Type B pancreatic cell (in vitro differentiated cells): ENCODE measurements at regions not wholly inside any gene's neighbourhood (a gene's known extent, or its start where the extent isn't known, plus 50 kb on each side); places are given as distances from the start of the nearest gene placed in this dataset.

ENCODE experiments used
- DNase-seq: peaks from one replicate; pipeline ENCODE4 v3.0.0; 2021; ENCODE audit warnings: mixed read lengths; ENCODE audit not compliant: unreplicated experiment; ENCODE audit errors: extremely low spot score
- H3K27ac Mint-ChIP-seq: 2 replicates; pipeline ENCODE4 v1.8.0; 2021; ENCODE audit warnings: mild to moderate bottlenecking, mixed read lengths
- H3K27me3 Mint-ChIP-seq: 2 replicates; pipeline ENCODE4 v1.8.0; 2021; ENCODE audit warnings: mixed read lengths
- H3K36me3 Mint-ChIP-seq: 2 replicates; pipeline ENCODE4 v1.8.0; 2021; ENCODE audit warnings: mixed read lengths
- H3K4me1 Mint-ChIP-seq: one replicate; pipeline ENCODE4 v1.8.0; 2021; ENCODE audit warnings: mixed read lengths; ENCODE audit not compliant: unreplicated experiment
- H3K4me3 Mint-ChIP-seq: 2 replicates; pipeline ENCODE4 v1.8.0; 2021; ENCODE audit warnings: mild to moderate bottlenecking, mixed read lengths
- H3K9me3 Mint-ChIP-seq: 2 replicates; pipeline ENCODE4 v1.8.0; 2021; ENCODE audit warnings: mixed read lengths
- TF ChIP-seq, protein P1 (sequence below): fragments of 200-600 bp; sonication (generic); conservative IDR thresholded peaks from 2 replicates; pipeline ENCODE4 v1.5.0; 2021; ENCODE audit warnings: antibody characterized with exemption, mild to moderate bottlenecking

DNA sequence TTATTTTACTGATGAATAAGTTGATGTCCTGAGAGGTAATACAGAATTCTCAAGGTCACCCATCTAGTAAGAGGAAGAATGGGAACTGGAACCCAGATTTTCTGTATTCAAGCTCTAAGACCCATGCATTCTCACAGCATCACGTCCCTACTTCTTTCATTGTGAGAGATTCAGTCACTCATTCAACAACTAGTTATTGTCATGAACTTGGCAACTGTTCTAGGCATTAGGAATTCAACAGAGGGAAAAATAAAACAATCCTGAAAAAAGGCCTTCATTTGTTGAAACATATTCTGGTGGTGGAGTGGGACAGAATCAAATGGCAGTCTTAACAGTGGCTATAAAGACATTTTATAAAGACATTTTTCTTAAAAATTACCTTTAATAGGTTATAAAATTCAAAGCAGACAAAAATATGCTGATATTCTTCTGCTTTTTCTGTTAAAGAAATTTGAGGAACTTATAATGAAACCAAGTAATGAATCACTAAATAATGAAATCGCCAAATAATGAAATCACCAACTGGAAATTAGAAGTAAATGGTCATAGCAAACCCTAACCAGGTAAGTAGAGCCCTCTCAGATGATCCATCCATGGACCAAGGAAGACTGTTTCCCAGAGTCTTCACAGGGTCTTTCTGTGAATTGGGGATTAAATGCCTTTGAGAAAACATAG lies 136.5 kb upstream of the DPYD start:
- Mint-ChIP-seq H3K9me3 (no peaks in the 10 kb centered on the region), H3K27me3 (peaks cover 43% of the 10 kb centered on the region), H3K4me3 (no peak overlapping the region), H3K4me1 (no peaks in the 10 kb centered on the region), H3K27ac (no peak overlapping the region), H3K36me3 (no peaks in the 10 kb centered on the region)
- TF ChIP-seq, protein P1, sequence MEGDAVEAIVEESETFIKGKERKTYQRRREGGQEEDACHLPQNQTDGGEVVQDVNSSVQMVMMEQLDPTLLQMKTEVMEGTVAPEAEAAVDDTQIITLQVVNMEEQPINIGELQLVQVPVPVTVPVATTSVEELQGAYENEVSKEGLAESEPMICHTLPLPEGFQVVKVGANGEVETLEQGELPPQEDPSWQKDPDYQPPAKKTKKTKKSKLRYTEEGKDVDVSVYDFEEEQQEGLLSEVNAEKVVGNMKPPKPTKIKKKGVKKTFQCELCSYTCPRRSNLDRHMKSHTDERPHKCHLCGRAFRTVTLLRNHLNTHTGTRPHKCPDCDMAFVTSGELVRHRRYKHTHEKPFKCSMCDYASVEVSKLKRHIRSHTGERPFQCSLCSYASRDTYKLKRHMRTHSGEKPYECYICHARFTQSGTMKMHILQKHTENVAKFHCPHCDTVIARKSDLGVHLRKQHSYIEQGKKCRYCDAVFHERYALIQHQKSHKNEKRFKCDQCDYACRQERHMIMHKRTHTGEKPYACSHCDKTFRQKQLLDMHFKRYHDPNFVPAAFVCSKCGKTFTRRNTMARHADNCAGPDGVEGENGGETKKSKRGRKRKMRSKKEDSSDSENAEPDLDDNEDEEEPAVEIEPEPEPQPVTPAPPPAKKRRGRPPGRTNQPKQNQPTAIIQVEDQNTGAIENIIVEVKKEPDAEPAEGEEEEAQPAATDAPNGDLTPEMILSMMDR = no peak
- DNase-seq = no peak

DNA sequence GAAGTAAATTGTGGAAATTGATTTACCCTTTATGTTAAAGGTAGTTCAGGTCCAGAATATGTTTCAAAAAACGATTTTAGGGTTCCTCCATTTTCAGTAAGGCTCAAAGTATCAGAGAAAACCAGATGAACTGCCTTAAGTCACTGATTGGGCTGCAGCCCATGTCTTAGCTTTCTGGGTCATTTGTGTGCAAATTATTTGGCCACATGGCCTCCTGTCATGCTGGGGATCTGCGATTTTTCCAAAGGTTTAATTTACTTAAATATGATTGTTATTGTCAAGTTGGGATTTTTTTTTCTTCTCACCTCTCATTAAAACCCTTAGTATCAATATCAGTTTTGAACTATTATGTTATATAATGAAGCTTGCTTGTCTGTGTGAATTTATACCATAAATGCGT lies 135.9 kb upstream of the DPYD start:
- no peak for DNase-seq
- Mint-ChIP-seq H3K4me1 (no peaks in the 10 kb centered on the region), H3K27ac (no peak overlapping the region), H3K4me3 (no peak overlapping the region), H3K27me3 (peaks cover 49% of the 10 kb centered on the region), H3K36me3 (no peaks in the 10 kb centered on the region), H3K9me3 (no peaks in the 10 kb centered on the region)
- TF ChIP-seq, protein P1 = no peak

DNA sequence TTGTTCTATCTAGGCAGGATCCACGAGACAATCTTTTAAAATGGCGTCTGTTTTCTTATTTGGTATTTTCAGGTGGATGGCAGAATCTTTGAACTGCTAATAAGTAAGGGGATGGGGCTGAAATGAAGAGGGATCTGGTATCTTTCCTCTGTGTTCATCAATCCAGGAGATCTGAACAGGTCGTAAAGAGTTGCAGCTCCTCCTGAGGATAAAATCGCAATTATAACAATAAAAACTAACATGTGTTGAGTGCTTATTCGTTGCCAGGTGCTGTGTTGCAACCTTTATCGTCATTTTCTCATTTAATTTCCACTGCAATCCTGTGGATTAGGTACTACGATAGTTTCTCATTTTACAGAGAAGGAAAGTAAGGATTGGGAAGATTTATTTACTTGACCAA lies 134.6 kb upstream of the DPYD start:
- Mint-ChIP-seq H3K9me3 (no peaks in the 10 kb centered on the region), H3K4me1 (no peaks in the 10 kb centered on the region), H3K27me3 (peaks cover 60% of the 10 kb centered on the region), H3K36me3 (no peaks in the 10 kb centered on the region), H3K27ac (no peak overlapping the region), H3K4me3 (peak overlapping the region; percentile 51)
- TF ChIP-seq, protein P1 = no peak
- no peak for DNase-seq

DNA sequence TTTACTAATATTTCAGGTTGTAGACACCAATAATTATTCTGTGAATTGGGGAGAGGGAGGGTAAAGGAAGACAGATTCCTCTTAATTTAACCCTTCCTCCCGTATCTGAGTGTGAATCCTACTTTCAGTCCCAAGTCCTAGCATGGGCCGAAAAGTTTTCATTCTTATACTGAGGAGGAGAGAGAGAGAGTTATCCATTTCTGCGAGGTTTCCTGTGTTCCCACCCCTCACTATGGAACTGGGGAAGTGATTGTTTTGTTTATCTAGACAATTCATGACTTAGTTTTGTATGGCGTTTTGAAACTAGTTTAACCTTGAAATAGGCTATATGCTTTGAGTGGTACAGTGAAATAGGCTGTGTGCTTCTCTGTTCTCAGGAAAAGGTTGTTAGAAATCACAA lies 134.0 kb upstream of the DPYD start:
- Mint-ChIP-seq H3K36me3 (no peaks in the 10 kb centered on the region), H3K4me1 (no peaks in the 10 kb centered on the region), H3K4me3 (peak overlapping the region; percentile 74), H3K9me3 (no peaks in the 10 kb centered on the region), H3K27ac (no peak overlapping the region), H3K27me3 (peaks cover 67% of the 10 kb centered on the region)
- no peak for DNase-seq
- TF ChIP-seq, protein P1 = no peak

DNA sequence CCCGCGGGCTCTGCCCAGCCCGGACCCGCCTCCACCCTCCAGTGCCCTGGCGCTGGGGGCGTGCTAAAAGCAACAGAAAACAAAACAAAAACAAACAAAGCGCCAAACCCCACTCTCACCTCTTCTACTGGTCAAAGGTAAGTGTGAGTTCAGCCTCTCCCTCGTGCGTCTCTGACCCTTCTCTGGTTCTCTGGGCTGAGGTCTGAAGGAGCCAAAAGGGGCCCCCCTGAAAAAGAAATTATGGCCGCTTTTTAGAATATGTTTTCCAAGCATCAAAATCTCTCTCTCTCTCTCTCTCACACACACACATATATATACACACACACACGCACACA lies 133.5 kb upstream of the DPYD start:
- Mint-ChIP-seq H3K36me3 (no peaks in the 10 kb centered on the region), H3K4me3 (peak overlapping the region; percentile 74), H3K27ac (no peak overlapping the region), H3K4me1 (no peaks in the 10 kb centered on the region), H3K27me3 (peaks cover 72% of the 10 kb centered on the region), H3K9me3 (no peaks in the 10 kb centered on the region)
- no peak for DNase-seq
- TF ChIP-seq, protein P1 = peak; percentile 20
